Lung (tissue), 11 donors: ENCODE measurements at regions not wholly inside any gene's neighbourhood (a gene's known extent, or its start where the extent isn't known, plus 50 kb on each side); places are given as distances from the start of the nearest gene placed in this dataset.
A peak's percentile ranks its signal among the peaks of the same experiment; 100 is the strongest.

Source experiments
- ATAC-seq: fragments of 200-7000 bp; cut with Tn5 transposase; one replicate; pipeline ENCODE4 v1.9.1; 2020; ENCODE audit warnings: moderate number of reproducible peaks; ENCODE audit not compliant: insufficient read depth, low FRiP score
- DNase-seq, 3 donors: peaks; one replicate each; pipeline ENCODE4 v3.0.0-alpha.2; 2013 to 2017
- H3K27ac ChIP-seq, 2 donors: one replicate each; pipeline ENCODE4 v1.5.1; 2013; ENCODE audit warnings: mild to moderate bottlenecking in 2 of 2, moderate library complexity in 2 of 2, control low read depth in 1 of 2, inconsistent platforms in 1 of 2, low read depth in 1 of 2, low read length in 1 of 2
- H3K27me3 ChIP-seq, 3 donors: one replicate each; pipeline ENCODE4 v1.5.1; 2013; ENCODE audit warnings: low read length in 2 of 3; ENCODE audit not compliant: control insufficient read depth in 3 of 3, insufficient read depth in 3 of 3
- H3K36me3 ChIP-seq, 4 donors: one replicate each; pipeline ENCODE4 v1.5.1; 2013; ENCODE audit warnings: low read length in 4 of 4, mild to moderate bottlenecking in 1 of 4, moderate library complexity in 1 of 4; ENCODE audit not compliant: control insufficient read depth in 4 of 4, insufficient read depth in 4 of 4
- H3K4me1 ChIP-seq, 5 donors: one replicate each; pipeline ENCODE4 v1.5.1; 2013; ENCODE audit warnings: low read length in 5 of 5, mild to moderate bottlenecking in 2 of 5, moderate library complexity in 1 of 5; ENCODE audit not compliant: control insufficient read depth in 5 of 5, insufficient read depth in 5 of 5
- H3K4me3 ChIP-seq: one replicate; pipeline ENCODE4 v1.5.1; 2013; ENCODE audit warnings: mild to moderate bottlenecking, control low read depth, moderate library complexity
- H3K9ac ChIP-seq, 2 donors: one replicate each; pipeline ENCODE4 v1.5.1; 2013; ENCODE audit warnings: low read length in 2 of 2, control low read depth in 1 of 2; ENCODE audit not compliant: insufficient read depth in 1 of 2
- H3K9me3 ChIP-seq, 4 donors: one replicate each; pipeline ENCODE4 v1.5.1; 2013; ENCODE audit warnings: low read length in 3 of 4, mild to moderate bottlenecking in 1 of 4, moderate library complexity in 1 of 4; ENCODE audit not compliant: control insufficient read depth in 4 of 4, insufficient read depth in 3 of 4
- WGBS, 2 donors: extraction: QIAGEN DNeasy Blood & Tissue Kit; methylation state at CpG; one replicate each; pipeline ENCODE4 v1.1.7; 2013; 5-methylcytosine and 5-hydroxymethylcytosine counted together
- TF ChIP-seq, protein P1 (sequence below): IDR thresholded peaks from 2 replicates; pipeline ENCODE4 v1.5.1; 2012; ENCODE audit warnings: mild to moderate bottlenecking; ENCODE audit errors: control extremely low read depth, extremely low read depth
- donor health status: control.
- donor health status: control.
- donor health status: Bipolar disorder and iron deficiency.
- donor health status: healthy.
- donor health status: DM: yes; HTN: yes; CAD: no.

DNA sequence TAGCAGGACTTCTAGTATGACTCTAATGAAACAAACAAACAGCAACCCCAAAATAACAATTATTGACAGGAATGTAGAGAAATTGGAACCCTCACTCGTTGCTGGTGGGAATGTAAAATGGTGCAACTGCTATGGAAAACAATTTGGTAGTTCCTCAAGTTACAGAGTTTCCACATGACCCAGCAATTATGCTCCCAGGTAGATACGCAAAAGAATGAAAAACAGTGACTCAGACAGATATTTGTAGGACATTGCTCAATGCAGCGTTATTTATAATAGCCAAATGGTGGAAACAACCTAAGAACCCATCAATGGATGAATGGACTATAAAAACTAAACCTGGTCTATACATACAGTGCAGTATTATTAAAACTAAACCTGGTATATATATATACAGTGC is 646.1 kb upstream of the FRG1 start:
- H3K27me3 ChIP-seq, result no peaks in the 10 kb centered on the region
- ATAC-seq (no peak), DNase-seq (no peak)
- H3K4me1 ChIP-seq, result no peaks in the 10 kb centered on the region
- no peak overlapping the region for H3K27ac ChIP-seq
- H3K9me3 ChIP-seq, result no peaks in the 10 kb centered on the region
- H3K4me3 ChIP-seq, result no peak overlapping the region
- TF ChIP-seq, protein P1, sequence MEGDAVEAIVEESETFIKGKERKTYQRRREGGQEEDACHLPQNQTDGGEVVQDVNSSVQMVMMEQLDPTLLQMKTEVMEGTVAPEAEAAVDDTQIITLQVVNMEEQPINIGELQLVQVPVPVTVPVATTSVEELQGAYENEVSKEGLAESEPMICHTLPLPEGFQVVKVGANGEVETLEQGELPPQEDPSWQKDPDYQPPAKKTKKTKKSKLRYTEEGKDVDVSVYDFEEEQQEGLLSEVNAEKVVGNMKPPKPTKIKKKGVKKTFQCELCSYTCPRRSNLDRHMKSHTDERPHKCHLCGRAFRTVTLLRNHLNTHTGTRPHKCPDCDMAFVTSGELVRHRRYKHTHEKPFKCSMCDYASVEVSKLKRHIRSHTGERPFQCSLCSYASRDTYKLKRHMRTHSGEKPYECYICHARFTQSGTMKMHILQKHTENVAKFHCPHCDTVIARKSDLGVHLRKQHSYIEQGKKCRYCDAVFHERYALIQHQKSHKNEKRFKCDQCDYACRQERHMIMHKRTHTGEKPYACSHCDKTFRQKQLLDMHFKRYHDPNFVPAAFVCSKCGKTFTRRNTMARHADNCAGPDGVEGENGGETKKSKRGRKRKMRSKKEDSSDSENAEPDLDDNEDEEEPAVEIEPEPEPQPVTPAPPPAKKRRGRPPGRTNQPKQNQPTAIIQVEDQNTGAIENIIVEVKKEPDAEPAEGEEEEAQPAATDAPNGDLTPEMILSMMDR, result no peak
- H3K9ac ChIP-seq, result no peak overlapping the region
- WGBS, 2 donors, result 79 to 88% methylated on average over 3 of the region's 3 CpGs
- no peaks in the 10 kb centered on the region for H3K36me3 ChIP-seq

DNA sequence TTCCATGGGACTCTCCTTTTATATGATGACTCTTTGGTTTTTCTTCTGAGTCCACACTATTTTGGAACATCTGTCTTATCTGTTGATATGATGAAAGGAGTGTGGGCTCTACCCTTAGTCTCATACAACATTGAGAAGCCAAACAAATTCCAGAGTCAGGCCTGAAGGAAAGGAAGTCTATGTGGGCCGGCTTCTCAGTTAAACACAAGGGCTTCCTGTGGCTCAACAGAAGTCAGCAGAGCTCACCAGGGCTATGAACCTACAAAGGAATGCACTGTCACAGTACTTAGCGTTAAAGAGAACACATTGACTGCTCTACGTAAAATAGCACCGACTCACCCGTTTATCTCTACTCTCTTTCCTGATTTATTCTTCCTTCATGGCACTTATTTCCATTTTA is 641.0 kb upstream of the FRG1 start:
- DNase-seq, result no peak
- no peaks in the 10 kb centered on the region for H3K36me3 ChIP-seq
- ATAC-seq, result no peak
- H3K27ac ChIP-seq, result no peak overlapping the region
- 52 to 58% methylated on average over 5 of the region's 5 CpGs for WGBS, 2 donors
- H3K4me3 ChIP-seq, result no peak overlapping the region
- H3K4me1 ChIP-seq, result peaks cover 0 to 6% (median 3%) of the 10 kb centered on the region in 5 donors
- no peaks in the 10 kb centered on the region for H3K27me3 ChIP-seq
- TF ChIP-seq, protein P1, result no peak
- no peaks in the 10 kb centered on the region for H3K9me3 ChIP-seq
- H3K9ac ChIP-seq, result no peak overlapping the region

DNA sequence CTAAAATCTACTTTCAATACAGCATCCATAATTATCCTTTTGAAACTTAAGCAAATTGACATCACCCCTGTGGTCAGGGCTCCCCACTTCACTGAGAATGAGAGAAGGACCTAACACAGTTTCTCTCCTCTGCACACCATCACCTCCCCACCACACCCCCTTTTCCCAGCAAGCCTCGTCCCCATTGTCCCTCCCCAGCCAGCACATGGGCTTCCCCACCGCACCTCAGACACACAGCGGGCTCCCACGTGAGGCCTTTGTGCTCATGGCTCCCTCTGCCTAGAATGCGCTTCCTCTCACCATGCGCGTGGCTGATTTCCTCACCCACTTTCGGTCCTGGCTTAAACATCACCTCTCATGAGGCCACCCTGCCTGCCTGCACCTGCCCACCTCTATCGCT is 639.0 kb upstream of the FRG1 start:
- no peak overlapping the region for H3K4me3 ChIP-seq
- H3K36me3 ChIP-seq, result no peaks in the 10 kb centered on the region
- no peaks in the 10 kb centered on the region for H3K9me3 ChIP-seq
- WGBS, 2 donors, result 88 to 90% methylated on average over 9 of the region's 9 CpGs
- DNase-seq (no peak), ATAC-seq (no peak)
- H3K9ac ChIP-seq, result no peak overlapping the region
- H3K27me3 ChIP-seq, result no peaks in the 10 kb centered on the region
- peaks cover 0 to 12% (median 3%) of the 10 kb centered on the region in 5 donors for H3K4me1 ChIP-seq
- TF ChIP-seq, protein P1, result no peak
- H3K27ac ChIP-seq, result no peak overlapping the region

DNA sequence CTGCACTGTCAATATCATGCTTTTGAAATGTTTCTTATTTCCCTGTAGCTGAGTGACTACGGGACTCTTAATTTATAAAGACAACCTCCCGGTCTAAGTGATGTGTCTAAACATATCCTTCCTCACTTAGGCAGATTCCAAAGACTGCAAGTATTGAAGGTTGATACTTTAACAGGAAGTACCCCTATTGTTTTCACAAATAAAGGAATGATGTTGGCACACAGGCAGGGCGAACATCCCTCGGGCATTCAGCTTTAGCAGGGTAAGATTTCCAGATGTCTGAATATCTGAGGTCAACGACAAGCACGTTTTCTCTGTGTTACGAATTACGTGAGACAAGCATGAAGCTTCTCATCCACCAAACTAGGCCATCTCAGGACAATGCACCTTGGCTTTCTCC is 638.0 kb upstream of the FRG1 start:
- H3K9ac ChIP-seq, result no peak overlapping the region
- no peak overlapping the region for H3K4me3 ChIP-seq
- H3K27me3 ChIP-seq, result no peaks in the 10 kb centered on the region
- no peak overlapping the region for H3K27ac ChIP-seq
- no peaks in the 10 kb centered on the region for H3K36me3 ChIP-seq
- H3K9me3 ChIP-seq, result no peaks in the 10 kb centered on the region
- no peak for ATAC-seq
- peak in 1 of 3 donors; percentile 32 for DNase-seq
- H3K4me1 ChIP-seq, result peaks cover 0 to 12% (median 3%) of the 10 kb centered on the region in 5 donors
- TF ChIP-seq, protein P1, result no peak
- 67 to 73% methylated on average over 8 of the region's 8 CpGs for WGBS, 2 donors
